ENCODE measurements at regions not wholly inside any gene's neighbourhood (a gene's known extent, or its start where the extent isn't known, plus 50 kb on each side); places are given as distances from the start of the nearest gene placed in this dataset.
A peak's percentile ranks its signal among the peaks of the same experiment; 100 is the strongest.

- in situ Hi-C loops (cut with HindIII; ENCODE audit: low sequenced_read_pairs), result no loop called here
- no peak for DNase-seq (ENCODE audit: low spot score)
Measured at GRCh38 chr6:10258341-10258740, 156.5 kb downstream of the TFAP2A start.

DNA sequence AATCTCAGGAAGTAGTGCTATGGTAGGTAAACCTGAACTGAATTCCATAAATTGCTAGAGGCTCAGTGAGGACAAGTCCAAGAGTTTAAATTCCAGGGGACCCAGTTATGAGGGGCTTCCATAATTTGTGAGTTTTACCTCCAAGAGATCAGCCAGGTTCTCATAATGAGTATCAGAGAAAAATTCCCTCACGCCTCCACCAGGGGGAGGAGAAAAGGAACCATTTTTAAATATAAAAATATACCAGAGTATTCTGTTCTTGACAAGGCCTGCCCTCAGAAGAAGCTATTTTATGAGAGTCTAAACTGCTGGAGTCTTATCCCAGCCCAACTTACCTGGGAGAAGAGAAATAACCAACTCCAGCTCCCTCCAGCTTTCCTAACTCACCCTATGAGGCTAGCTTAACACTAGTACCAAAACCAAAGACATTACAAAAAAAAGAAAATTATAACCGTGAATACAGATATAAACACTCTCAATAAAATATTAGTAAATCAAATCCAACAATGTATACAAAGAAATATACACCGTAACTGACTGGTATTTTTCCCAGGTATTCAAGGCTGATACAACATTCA, 158.7 kb downstream of the TFAP2A start:
- in situ Hi-C loops (cut with HindIII; ENCODE audit: low sequenced_read_pairs), result no loop called here
- no peak for DNase-seq (ENCODE audit: low spot score)

- no peak for DNase-seq (ENCODE audit: low spot score)
- in situ Hi-C loops (cut with HindIII; ENCODE audit: low sequenced_read_pairs), result no loop called here
Measured at GRCh38 chr6:10250655-10251220, 164.1 kb downstream of the TFAP2A start.

DNA sequence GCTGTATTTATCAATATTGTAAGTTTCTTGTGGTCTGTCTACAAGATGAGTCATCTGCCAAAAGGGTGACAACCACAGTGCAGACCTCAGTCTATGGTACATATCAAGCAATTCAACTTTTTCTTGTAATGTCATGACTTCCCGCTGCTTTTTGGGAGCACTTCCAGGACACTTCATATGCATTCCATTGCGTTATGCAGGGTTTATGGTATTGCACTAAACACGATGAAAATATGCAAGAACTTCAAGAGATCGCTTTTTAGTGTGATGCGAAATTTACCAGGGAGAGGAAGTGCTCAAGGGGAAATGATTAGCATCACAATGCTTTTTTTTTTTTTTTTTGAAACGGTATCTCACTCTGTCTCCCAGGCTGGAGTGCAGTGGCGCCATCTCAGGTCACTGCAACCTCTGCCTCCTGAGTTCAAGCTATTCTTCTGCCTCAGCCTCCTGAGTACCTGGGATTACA, 166.5 kb downstream of the TFAP2A start:
- DNase-seq (ENCODE audit: low spot score), result no peak

GRCh38 chr6:10237298-10238038, 177.4 kb downstream of the TFAP2A start:
- DNase-seq (ENCODE audit: low spot score), result no peak
- in situ Hi-C loops (cut with HindIII; ENCODE audit: low sequenced_read_pairs), result no loop called here

More for the DNA sequence above, 166.5 kb downstream of the TFAP2A start:
- in situ Hi-C loops (cut with HindIII; ENCODE audit: low sequenced_read_pairs), result no loop called here

DNA sequence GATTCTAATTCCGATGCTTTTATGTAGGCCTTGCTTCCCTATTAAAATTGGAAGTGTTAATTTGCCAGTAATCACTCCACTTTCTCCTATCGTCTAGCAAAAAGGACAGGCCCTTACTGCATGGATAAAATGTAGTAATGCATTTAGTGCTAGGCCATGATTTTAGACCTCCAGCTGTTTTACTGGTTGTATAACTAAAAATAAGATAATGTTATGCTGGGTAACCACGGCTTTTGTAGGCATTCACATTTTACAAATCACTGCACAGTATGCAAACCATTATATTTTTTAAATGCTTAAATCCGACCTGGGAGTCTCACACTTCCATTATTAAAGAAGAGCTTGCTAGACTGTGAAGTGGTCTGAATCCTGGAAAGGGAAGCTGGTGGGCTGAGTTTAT, 179.5 kb downstream of the TFAP2A start:
- no peak for DNase-seq (ENCODE audit: low spot score)
- in situ Hi-C loops (cut with HindIII; ENCODE audit: low sequenced_read_pairs), result no loop called here

DNA sequence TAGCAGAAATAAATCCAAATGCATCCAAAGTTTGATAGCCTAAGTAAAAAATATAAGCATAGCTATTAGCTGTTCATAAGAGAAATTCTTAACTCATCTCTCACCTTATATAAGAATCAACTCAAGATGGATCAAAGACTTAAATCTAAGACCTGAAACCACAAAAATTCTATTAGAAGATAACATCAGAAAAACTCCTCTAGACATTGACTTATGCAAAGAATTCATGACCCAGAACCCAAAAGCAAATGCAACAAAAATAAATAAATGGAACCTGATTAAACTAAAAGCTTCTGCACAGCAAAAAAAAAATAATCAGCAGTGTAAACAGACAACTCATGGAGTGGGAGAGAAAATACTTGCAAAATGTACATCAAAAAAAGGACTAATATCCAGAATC, 184.3 kb downstream of the TFAP2A start:
- DNase-seq (ENCODE audit: low spot score), result no peak
- in situ Hi-C loops (cut with HindIII; ENCODE audit: low sequenced_read_pairs), result no loop called here

DNA sequence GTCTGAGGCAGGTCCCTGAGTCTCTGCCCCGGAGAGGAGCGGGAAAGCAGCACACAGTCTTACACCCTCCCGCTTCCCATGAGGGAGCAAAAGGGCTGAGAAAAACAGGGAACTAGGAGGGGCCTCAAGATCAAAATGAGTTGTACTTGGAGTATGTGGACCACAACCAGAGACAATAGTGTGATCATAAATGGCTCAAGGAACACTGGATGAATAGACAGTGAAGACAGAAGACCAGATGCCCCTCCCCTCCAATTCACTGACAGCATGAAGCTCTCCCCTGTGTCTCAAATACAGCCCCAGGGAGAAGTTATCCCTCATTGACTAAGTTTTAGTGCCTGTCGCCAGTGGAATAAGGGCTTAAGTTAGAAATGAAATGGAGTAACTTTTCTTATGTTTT, 191.0 kb downstream of the TFAP2A start:
- no peak for DNase-seq (ENCODE audit: low spot score)
- in situ Hi-C loops (cut with HindIII; ENCODE audit: low sequenced_read_pairs), result no loop called here

GRCh38 chr6:10221178-10221577, 193.7 kb downstream of the TFAP2A start:
- no peak for DNase-seq (ENCODE audit: low spot score)
- in situ Hi-C loops (cut with HindIII; ENCODE audit: low sequenced_read_pairs), result no loop called here

DNA sequence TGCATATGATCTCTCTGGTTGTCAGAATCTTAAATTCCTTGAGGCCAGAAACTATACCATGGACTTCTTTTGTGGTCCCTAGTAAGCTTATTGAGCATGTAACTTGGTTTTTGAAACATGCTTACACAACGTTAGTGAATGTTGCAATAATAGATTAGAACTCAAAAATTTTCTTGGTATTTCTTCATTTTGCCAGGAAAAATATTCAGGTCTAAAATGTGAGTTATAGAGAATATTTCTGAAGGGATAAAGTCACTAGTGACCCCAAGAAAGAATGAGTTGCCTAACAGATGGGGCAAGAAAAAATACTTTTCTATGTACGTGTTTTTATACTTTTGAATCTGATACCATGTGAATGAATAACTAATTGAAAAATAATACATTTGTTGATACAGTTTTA, 195.4 kb downstream of the TFAP2A start:
- in situ Hi-C loops (cut with HindIII; ENCODE audit: low sequenced_read_pairs), result no loop called here
- no peak for DNase-seq (ENCODE audit: low spot score)

DNA sequence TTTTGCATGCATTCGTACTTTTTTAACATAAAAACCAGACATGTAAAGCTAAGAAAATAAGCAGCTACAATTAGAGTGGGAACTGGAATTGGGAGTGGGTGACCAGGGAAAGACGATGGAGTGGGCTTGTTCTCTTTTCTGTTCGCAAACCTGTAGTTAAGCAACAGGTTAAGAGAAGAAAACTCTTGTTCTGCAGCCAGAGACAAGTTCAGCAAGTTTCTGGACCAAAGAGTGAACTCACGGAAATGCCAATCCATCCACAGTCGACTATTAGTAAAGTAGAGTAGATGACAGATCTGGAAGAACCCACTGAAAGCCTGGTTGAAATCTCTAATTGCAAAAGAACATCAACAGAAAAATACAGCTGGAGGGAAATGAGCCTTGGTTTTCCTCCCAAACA, 197.8 kb downstream of the TFAP2A start:
- no peak for DNase-seq (ENCODE audit: low spot score)
- in situ Hi-C loops (cut with HindIII; ENCODE audit: low sequenced_read_pairs), result no loop called here

GRCh38 chr6:10215326-10216110, 199.4 kb downstream of the TFAP2A start:
- in situ Hi-C loops (cut with HindIII; ENCODE audit: low sequenced_read_pairs), result no loop called here
- DNase-seq (ENCODE audit: low spot score), result no peak

DNA sequence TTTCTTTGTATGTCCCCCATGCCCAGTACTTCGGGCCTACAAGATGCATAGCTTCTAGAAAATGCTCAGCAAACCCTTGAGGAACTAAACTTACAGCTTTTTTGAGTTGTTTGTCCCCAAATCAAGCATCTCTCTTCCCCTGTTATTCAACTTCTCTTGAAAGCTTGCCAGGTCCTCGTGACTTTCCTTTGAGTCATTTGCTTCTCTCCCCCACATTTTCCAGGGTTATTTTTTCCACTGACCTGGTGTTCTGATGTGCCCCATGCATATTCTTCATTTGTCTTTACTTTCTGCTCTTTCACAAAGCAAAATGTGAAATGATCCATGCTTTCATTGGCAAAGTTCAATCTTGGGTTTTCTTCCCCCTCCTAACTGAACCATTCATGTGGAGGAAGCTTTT, 204.8 kb downstream of the TFAP2A start:
- peak; percentile 3 for DNase-seq (ENCODE audit: low spot score)
- in situ Hi-C loops (cut with HindIII; ENCODE audit: low sequenced_read_pairs), result no loop called here

- in situ Hi-C loops (cut with HindIII; ENCODE audit: low sequenced_read_pairs), result no loop called here
- DNase-seq (ENCODE audit: low spot score), result no peak
Measured at GRCh38 chr6:10205892-10206291, 209.0 kb downstream of the TFAP2A start.

DNA sequence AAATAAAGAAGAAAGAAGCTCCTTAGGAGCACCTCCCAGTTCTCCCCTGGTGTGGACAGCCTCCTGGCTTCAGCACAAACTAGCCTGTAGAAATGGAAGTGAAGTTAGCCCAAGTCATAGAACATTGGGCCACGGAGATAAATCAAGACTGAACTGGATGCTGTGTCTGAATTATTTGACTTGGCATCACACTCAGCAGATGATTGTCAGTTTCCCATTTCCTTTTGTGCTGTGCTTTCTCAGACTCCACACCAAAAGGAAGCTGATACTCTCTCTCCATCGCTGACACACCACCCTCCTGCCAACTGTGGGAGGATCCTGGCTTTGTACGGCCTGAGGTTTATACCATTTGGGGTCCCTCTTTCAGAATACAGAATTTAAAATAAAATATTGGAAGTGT, 209.8 kb downstream of the TFAP2A start:
- no peak for DNase-seq (ENCODE audit: low spot score)
- in situ Hi-C loops (cut with HindIII; ENCODE audit: low sequenced_read_pairs), result no loop called here

- in situ Hi-C loops (cut with HindIII; ENCODE audit: low sequenced_read_pairs), result no loop called here
- DNase-seq (ENCODE audit: low spot score), result no peak
Measured at GRCh38 chr6:10203651-10204050, 211.2 kb downstream of the TFAP2A start.

GRCh38 chr6:10202581-10202980, 212.3 kb downstream of the TFAP2A start:
- in situ Hi-C loops (cut with HindIII; ENCODE audit: low sequenced_read_pairs), result no loop called here
- DNase-seq (ENCODE audit: low spot score), result no peak

GRCh38 chr6:10201606-10202510, 213.0 kb downstream of the TFAP2A start:
- in situ Hi-C loops (cut with HindIII; ENCODE audit: low sequenced_read_pairs), result no loop called here
- no peak for DNase-seq (ENCODE audit: low spot score)

DNA sequence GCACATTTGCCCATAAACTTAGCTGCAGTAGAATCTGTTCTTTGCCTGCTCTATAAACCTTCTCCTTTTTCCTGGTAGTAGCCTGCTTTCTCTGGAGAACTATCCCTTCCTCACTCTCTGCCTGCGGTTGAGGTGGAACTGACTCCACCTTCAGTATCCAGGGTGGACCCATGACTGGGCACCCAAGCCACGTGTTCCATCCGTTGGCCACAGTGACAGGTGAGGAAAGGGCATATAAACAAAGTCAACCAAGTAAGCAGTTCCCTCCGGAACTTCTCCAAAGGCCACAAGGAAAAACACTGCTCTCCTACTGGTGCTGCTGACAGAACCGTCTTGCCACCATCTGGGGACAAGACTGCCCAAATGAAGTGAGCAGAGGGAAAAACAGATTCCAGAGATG, 218.8 kb downstream of the TFAP2A start:
- no peak for DNase-seq (ENCODE audit: low spot score)
- in situ Hi-C loops (cut with HindIII; ENCODE audit: low sequenced_read_pairs), result no loop called here

Measured in G401 (cell line).